ENCODE measurements at regions not wholly inside any gene's neighbourhood (a gene's known extent, or its start where the extent isn't known, plus 50 kb on each side); places are given as distances from the start of the nearest gene placed in this dataset.

DNA sequence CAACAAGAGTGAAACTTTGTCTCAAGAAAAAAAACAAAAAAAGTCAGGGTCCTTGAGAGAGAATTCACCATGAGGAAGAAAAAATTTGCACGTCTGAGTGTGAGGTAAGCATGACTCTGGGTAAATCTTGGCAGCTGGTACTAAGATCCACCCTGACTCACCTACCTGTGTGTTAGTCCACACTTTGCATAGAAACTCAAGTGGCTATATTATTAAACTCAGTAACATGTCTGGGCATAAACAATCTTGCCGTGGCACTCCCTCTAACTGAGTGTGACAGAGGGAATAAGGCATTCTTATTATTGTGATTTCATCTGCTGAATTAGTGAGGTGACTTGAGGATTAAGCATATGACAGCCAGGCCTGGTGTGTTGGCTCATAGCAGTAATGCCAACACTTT is 259.4 kb upstream of the VLDLR start:
- TF ChIP-seq, protein P1, sequence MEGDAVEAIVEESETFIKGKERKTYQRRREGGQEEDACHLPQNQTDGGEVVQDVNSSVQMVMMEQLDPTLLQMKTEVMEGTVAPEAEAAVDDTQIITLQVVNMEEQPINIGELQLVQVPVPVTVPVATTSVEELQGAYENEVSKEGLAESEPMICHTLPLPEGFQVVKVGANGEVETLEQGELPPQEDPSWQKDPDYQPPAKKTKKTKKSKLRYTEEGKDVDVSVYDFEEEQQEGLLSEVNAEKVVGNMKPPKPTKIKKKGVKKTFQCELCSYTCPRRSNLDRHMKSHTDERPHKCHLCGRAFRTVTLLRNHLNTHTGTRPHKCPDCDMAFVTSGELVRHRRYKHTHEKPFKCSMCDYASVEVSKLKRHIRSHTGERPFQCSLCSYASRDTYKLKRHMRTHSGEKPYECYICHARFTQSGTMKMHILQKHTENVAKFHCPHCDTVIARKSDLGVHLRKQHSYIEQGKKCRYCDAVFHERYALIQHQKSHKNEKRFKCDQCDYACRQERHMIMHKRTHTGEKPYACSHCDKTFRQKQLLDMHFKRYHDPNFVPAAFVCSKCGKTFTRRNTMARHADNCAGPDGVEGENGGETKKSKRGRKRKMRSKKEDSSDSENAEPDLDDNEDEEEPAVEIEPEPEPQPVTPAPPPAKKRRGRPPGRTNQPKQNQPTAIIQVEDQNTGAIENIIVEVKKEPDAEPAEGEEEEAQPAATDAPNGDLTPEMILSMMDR (IDR thresholded peaks at IDR 0.05; ENCODE audit: low read depth, low read length): no peak
- no peak for TF ChIP-seq EZH2phosphoT487 (IDR thresholded peaks at IDR 0.05; ENCODE audit: low read depth)

Data from OCI-LY3 (cell line).